ENCODE measurements at regions not wholly inside any gene's neighbourhood (a gene's known extent, or its start where the extent isn't known, plus 50 kb on each side); places are given as distances from the start of the nearest gene placed in this dataset.

DNA sequence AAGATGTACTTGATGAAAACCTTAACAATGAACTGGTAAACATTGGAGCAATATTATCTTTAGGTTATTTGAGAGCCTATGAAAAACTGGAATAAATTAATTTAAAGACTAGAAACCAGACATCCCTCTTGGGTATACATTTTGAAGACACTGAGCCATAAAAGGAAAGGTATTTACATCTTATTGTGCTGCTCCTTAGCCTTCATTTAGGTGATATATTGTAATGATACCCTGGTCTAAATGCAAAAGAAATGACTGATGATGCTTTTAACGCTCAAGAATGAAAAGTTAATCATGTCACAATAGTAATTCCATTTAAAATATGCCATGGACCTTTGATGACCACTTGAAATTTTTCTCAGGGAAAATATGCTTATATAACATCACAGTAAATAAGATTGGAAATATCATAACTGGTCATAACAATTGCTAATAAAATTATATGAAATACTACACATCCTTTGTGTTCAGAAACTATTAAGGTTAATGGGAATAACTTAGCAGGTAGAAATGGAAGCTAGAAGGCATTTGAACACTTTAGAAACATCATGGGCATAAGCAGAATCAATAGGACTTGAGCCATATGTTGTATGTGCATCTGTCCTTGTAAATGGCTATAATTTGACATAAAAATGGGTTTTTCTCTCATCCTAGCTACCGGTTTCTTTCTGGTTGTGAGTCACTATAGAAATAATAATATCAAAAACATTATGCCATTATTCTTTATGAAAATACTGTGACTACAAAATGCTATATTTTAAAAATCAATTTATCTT is 979.7 kb downstream of the RAPGEF2 start:
- H3K9me3 ChIP-seq (ENCODE audit: control extremely low read depth in 1 of 3, control insufficient read depth in 2 of 3, insufficient read depth in 1 of 3, low read length in 2 of 3) = peaks cover 0 to 11% (median 0%) of the 10 kb centered on the region in 3 donors
- H3K79me2 ChIP-seq (ENCODE audit: control insufficient read depth, insufficient read depth, low read length) = no peaks in the 10 kb centered on the region
- peaks cover 6% of the 10 kb centered on the region for H3K9me3 Mint-ChIP-seq (ENCODE audit: insufficient read depth)
- no peaks in the 10 kb centered on the region for H3K27me3 ChIP-seq (replicated peaks in 1 of 4; ENCODE audit: control extremely low read depth in 1 of 4, control insufficient read depth in 3 of 4, insufficient read depth in 4 of 4, low read length in 3 of 4)
- no peaks in the 10 kb centered on the region for H3K4me1 ChIP-seq (ENCODE audit: control insufficient read depth in 2 of 2, insufficient read depth in 2 of 2, low read length in 2 of 2)
- H3K27me3 Mint-ChIP-seq = no peaks in the 10 kb centered on the region
- no peak overlapping the region for H3K27ac Mint-ChIP-seq
- DNase-seq (no peak), ATAC-seq (ENCODE audit: low read depth) (no peak)
- no peak overlapping the region for H3K4me2 ChIP-seq (replicated peaks; ENCODE audit: low read depth, low read length, poor library complexity, severe bottlenecking)
- ChIA-PET CTCF (no interaction called here), POLR2A (no interaction called here)
- no peaks in the 10 kb centered on the region for H3K36me3 ChIP-seq (replicated peaks in 1 of 2; ENCODE audit: control extremely low read depth in 1 of 2, control insufficient read depth in 1 of 2, extremely low read depth in 1 of 2, insufficient read depth in 2 of 2, low read length in 1 of 2)
- no peak overlapping the region for H3K27ac ChIP-seq (ENCODE audit: low read length in 2 of 2)
- WGBS (ENCODE audit: insufficient coverage) = no CpG with 5 or more reads among the region's 2 CpGs
- H3K4me1 Mint-ChIP-seq = no peaks in the 10 kb centered on the region
- H3K4me3 Mint-ChIP-seq = no peak overlapping the region
- H3K9ac ChIP-seq (ENCODE audit: low read length) = no peak overlapping the region
- intact Hi-C loops (cut with micrococcal nuclease) = no loop called here
- no peaks in the 10 kb centered on the region for H4K20me1 ChIP-seq (ENCODE audit: control insufficient read depth, insufficient read depth, low read length, poor library complexity, severe bottlenecking)
- TF ChIP-seq, protein P1, sequence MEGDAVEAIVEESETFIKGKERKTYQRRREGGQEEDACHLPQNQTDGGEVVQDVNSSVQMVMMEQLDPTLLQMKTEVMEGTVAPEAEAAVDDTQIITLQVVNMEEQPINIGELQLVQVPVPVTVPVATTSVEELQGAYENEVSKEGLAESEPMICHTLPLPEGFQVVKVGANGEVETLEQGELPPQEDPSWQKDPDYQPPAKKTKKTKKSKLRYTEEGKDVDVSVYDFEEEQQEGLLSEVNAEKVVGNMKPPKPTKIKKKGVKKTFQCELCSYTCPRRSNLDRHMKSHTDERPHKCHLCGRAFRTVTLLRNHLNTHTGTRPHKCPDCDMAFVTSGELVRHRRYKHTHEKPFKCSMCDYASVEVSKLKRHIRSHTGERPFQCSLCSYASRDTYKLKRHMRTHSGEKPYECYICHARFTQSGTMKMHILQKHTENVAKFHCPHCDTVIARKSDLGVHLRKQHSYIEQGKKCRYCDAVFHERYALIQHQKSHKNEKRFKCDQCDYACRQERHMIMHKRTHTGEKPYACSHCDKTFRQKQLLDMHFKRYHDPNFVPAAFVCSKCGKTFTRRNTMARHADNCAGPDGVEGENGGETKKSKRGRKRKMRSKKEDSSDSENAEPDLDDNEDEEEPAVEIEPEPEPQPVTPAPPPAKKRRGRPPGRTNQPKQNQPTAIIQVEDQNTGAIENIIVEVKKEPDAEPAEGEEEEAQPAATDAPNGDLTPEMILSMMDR (IDR thresholded peaks at IDR 0.05) = no peak
- TF ChIP-seq EZH2 (IDR thresholded peaks at IDR 0.05; ENCODE audit: borderline replicate concordance, insufficient read depth, low read depth, low read length, poor library complexity, severe bottlenecking) = no peak
- H2AFZ ChIP-seq (ENCODE audit: insufficient read depth, low read depth, low read length, poor library complexity, severe bottlenecking) = no peak overlapping the region
- H3K4me3 ChIP-seq (ENCODE audit: control extremely low read depth in 1 of 5, extremely low read depth in 1 of 5, insufficient read depth in 1 of 5, low read depth in 2 of 5, low read length in 4 of 5) = no peak overlapping the region

DNA sequence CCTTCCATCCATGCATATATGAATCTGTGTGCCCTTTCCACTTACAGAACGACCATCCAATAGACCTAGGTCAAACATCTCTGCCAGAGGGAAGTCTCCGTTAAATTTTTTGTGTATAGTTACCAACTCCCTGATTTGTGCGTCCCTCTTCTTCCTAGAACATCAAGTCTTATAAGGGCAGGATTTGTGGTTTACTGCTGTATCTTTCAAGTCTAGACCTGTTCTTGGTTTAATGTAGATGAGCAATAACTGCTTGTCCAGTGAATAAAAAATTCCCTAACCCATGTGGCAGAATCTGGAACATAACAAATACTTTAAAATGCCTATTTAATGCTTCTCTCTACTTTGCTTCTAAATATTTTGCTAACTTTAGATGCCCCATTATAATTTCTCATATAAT is 988.8 kb downstream of the RAPGEF2 start:
- DNase-seq (no peak), ATAC-seq (ENCODE audit: low read depth) (no peak)
- Mint-ChIP-seq H3K27me3 (no peaks in the 10 kb centered on the region), H3K4me3 (no peak overlapping the region), H3K9me3 (ENCODE audit: insufficient read depth) (peaks cover 8% of the 10 kb centered on the region), H3K27ac (no peak overlapping the region), H3K4me1 (no peaks in the 10 kb centered on the region)
- TF ChIP-seq, protein P1 (IDR thresholded peaks at IDR 0.05) = no peak
- TF ChIP-seq EZH2 (IDR thresholded peaks at IDR 0.05; ENCODE audit: borderline replicate concordance, insufficient read depth, low read depth, low read length, poor library complexity, severe bottlenecking) = no peak
- Histone ChIP-seq H3K4me1 (ENCODE audit: control insufficient read depth in 2 of 2, insufficient read depth in 2 of 2, low read length in 2 of 2) (no peaks in the 10 kb centered on the region), H4K20me1 (ENCODE audit: control insufficient read depth, insufficient read depth, low read length, poor library complexity, severe bottlenecking) (no peaks in the 10 kb centered on the region), H3K27me3 (replicated peaks in 1 of 4; ENCODE audit: control extremely low read depth in 1 of 4, control insufficient read depth in 3 of 4, insufficient read depth in 4 of 4, low read length in 3 of 4) (no peaks in the 10 kb centered on the region), H3K27ac (ENCODE audit: low read length in 2 of 2) (no peak overlapping the region), H3K79me2 (ENCODE audit: control insufficient read depth, insufficient read depth, low read length) (no peaks in the 10 kb centered on the region), H3K36me3 (replicated peaks in 1 of 2; ENCODE audit: control extremely low read depth in 1 of 2, control insufficient read depth in 1 of 2, extremely low read depth in 1 of 2, insufficient read depth in 2 of 2, low read length in 1 of 2) (no peaks in the 10 kb centered on the region), H2AFZ (ENCODE audit: insufficient read depth, low read depth, low read length, poor library complexity, severe bottlenecking) (no peak overlapping the region), H3K4me2 (replicated peaks; ENCODE audit: low read depth, low read length, poor library complexity, severe bottlenecking) (no peak overlapping the region), H3K9me3 (ENCODE audit: control extremely low read depth in 1 of 3, control insufficient read depth in 2 of 3, insufficient read depth in 1 of 3, low read length in 2 of 3) (peaks cover 0 to 3% (median 0%) of the 10 kb centered on the region in 3 donors), H3K9ac (ENCODE audit: low read length) (no peak overlapping the region), H3K4me3 (ENCODE audit: control extremely low read depth in 1 of 5, extremely low read depth in 1 of 5, insufficient read depth in 1 of 5, low read depth in 2 of 5, low read length in 4 of 5) (no peak overlapping the region)
- intact Hi-C loops (cut with micrococcal nuclease) = no loop called here
- ChIA-PET CTCF (no interaction called here), POLR2A (no interaction called here)
- WGBS (ENCODE audit: insufficient coverage) = no CpG with 5 or more reads among the region's 3 CpGs

All from B cell (primary cell).